Osteocyte (in vitro differentiated cells): ENCODE measurements at regions not wholly inside any gene's neighbourhood (a gene's known extent, or its start where the extent isn't known, plus 50 kb on each side); places are given as distances from the start of the nearest gene placed in this dataset.
A peak's percentile ranks its signal among the peaks of the same experiment; 100 is the strongest.

Experiments used
- DNase-seq: peaks from one replicate; pipeline ENCODE4 v3.0.0; 2021; ENCODE audit warnings: mixed read lengths; ENCODE audit not compliant: unreplicated experiment; ENCODE audit errors: extremely low spot score
- H3K27ac Mint-ChIP-seq: one replicate; pipeline ENCODE4 v1.8.0; 2021; ENCODE audit warnings: mild to moderate bottlenecking, mixed read lengths; ENCODE audit not compliant: unreplicated experiment
- H3K27me3 Mint-ChIP-seq: one replicate; pipeline ENCODE4 v1.8.0; 2021; ENCODE audit warnings: mixed read lengths; ENCODE audit not compliant: unreplicated experiment
- H3K36me3 Mint-ChIP-seq: one replicate; pipeline ENCODE4 v1.8.0; 2021; ENCODE audit warnings: mixed read lengths; ENCODE audit not compliant: unreplicated experiment
- H3K4me1 Mint-ChIP-seq: one replicate; pipeline ENCODE4 v1.8.0; 2021; ENCODE audit warnings: mixed read lengths; ENCODE audit not compliant: unreplicated experiment
- H3K4me3 Mint-ChIP-seq: one replicate; pipeline ENCODE4 v1.8.0; 2021; ENCODE audit warnings: mild to moderate bottlenecking, moderate library complexity, mixed read lengths; ENCODE audit not compliant: unreplicated experiment
- H3K9me3 Mint-ChIP-seq: one replicate; pipeline ENCODE4 v1.8.0; 2021; ENCODE audit warnings: mixed read lengths; ENCODE audit not compliant: unreplicated experiment
- CTCF ChIP-seq: fragments of 200-600 bp; sonication (generic); IDR thresholded peaks from 2 replicates; pipeline ENCODE4 v1.5.0; 2021; ENCODE audit warnings: antibody characterized with exemption, mild to moderate bottlenecking, moderate library complexity

GRCh38 chr9:80410106-80410505 is 838.3 kb downstream of the TLE4 start:
- no peak for DNase-seq
- no peak for TF ChIP-seq CTCF
- Mint-ChIP-seq H3K27ac (peak overlapping the region; percentile 49), H3K27me3 (peaks cover 5% of the 10 kb centered on the region), H3K36me3 (peaks cover 3% of the 10 kb centered on the region), H3K9me3 (no peaks in the 10 kb centered on the region), H3K4me1 (peaks cover 15% of the 10 kb centered on the region), H3K4me3 (no peak overlapping the region)

GRCh38 chr9:80407220-80407619 is 835.5 kb downstream of the TLE4 start:
- DNase-seq: no peak
- no peak overlapping the region for H3K4me3 Mint-ChIP-seq
- no peaks in the 10 kb centered on the region for H3K9me3 Mint-ChIP-seq
- H3K4me1 Mint-ChIP-seq: peaks cover 15% of the 10 kb centered on the region
- TF ChIP-seq CTCF: no peak
- H3K36me3 Mint-ChIP-seq: no peaks in the 10 kb centered on the region
- H3K27me3 Mint-ChIP-seq: peaks cover 5% of the 10 kb centered on the region
- no peak overlapping the region for H3K27ac Mint-ChIP-seq

GRCh38 chr9:80401243-80401642 is 829.5 kb downstream of the TLE4 start:
- no peak overlapping the region for H3K27ac Mint-ChIP-seq
- TF ChIP-seq CTCF: no peak

GRCh38 chr9:80400624-80401230 is 829.0 kb downstream of the TLE4 start:
- no peak overlapping the region for H3K4me3 Mint-ChIP-seq
- no peaks in the 10 kb centered on the region for H3K9me3 Mint-ChIP-seq
- no peaks in the 10 kb centered on the region for H3K36me3 Mint-ChIP-seq
- no peak overlapping the region for H3K27ac Mint-ChIP-seq
- H3K4me1 Mint-ChIP-seq: peaks cover 6% of the 10 kb centered on the region
- DNase-seq: no peak
- no peak for TF ChIP-seq CTCF
- no peaks in the 10 kb centered on the region for H3K27me3 Mint-ChIP-seq

More at GRCh38 chr9:80401243-80401642, 829.5 kb downstream of the TLE4 start:
- Mint-ChIP-seq H3K4me3 (no peak overlapping the region), H3K36me3 (no peaks in the 10 kb centered on the region), H3K4me1 (peaks cover 6% of the 10 kb centered on the region), H3K27me3 (no peaks in the 10 kb centered on the region), H3K9me3 (no peaks in the 10 kb centered on the region)
- no peak for DNase-seq

- no peak for TF ChIP-seq CTCF
- Mint-ChIP-seq H3K36me3 (no peaks in the 10 kb centered on the region), H3K27me3 (no peaks in the 10 kb centered on the region), H3K4me1 (peaks cover 6% of the 10 kb centered on the region), H3K9me3 (no peaks in the 10 kb centered on the region), H3K27ac (no peak overlapping the region), H3K4me3 (no peak overlapping the region)
- no peak for DNase-seq
Measured at GRCh38 chr9:80399606-80400005, 827.8 kb downstream of the TLE4 start.
